ENCODE measurements at regions not wholly inside any gene's neighbourhood (a gene's known extent, or its start where the extent isn't known, plus 50 kb on each side); places are given as distances from the start of the nearest gene placed in this dataset.
"Not testable (repeated sequence)": the region's sequence is repeated elsewhere in the genome, so short reads cannot be mapped to it uniquely, and the experiment has no call there.

DNA sequence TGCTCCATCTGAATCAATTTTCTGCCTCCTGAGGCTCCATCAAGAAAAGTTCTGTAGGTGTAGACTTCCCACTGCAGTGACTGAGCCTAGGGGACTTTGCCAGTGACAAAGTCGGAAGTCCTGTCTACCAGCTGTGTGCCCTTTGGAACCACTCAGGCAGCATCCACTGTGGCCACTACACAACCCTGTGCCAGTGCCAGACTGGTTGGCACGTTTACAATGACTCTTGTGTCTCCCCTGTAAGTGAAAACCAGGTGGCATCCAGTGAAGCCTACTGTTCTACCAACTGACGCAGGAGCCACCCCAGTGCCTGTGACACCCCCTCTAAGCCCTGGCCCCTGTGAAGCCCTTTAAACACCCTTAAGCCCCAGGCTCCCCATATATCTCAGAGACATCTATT lies 132.1 kb upstream of the SERPINE2 start:
- intact Hi-C loops (cut with micrococcal nuclease; ENCODE audit: unreplicated experiment), result no loop called here

DNA sequence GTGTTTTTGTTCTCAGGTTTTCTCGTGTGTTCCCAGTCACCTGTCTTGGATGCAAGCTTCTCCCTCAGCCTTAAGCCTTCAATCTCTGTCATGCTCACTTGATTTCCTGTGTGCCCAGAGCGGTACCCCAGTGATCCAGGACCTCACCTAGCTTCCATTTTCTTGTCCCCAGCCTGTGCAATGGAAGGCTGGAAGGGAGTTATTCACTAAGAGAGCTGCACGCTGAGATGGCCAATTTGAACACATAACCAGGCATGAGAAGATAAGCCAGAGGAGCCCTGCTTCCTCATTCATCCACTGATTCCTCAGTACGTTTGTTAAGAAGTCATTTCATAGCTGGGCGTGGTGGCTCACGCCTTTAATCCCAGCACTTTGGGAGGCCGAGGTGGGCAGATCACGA lies 130.8 kb upstream of the SERPINE2 start:
- H3K27ac Mint-ChIP-seq (ENCODE audit: unreplicated experiment), result no peak overlapping the region

More for the DNA sequence above, 132.1 kb upstream of the SERPINE2 start:
- no peaks in the 10 kb centered on the region for H3K36me3 Mint-ChIP-seq (ENCODE audit: insufficient read depth, unreplicated experiment)
- H3K9me3 Mint-ChIP-seq (ENCODE audit: unreplicated experiment), result no peaks in the 10 kb centered on the region
- POLR2A ChIA-PET, result no interaction called here
- Histone ChIP-seq H3K9me3 (no peaks in the 10 kb centered on the region), H3K27me3 (replicated peaks; ENCODE audit: control insufficient read depth, insufficient read depth, low read length) (no peaks in the 10 kb centered on the region), H3K4me3 (ENCODE audit: low read depth, low read length) (no peak overlapping the region), H3K36me3 (ENCODE audit: control insufficient read depth, insufficient read depth, low read length) (no peaks in the 10 kb centered on the region), H3K4me1 (no peaks in the 10 kb centered on the region)
- H3K27ac Mint-ChIP-seq (ENCODE audit: unreplicated experiment), result no peak overlapping the region
- H3K4me3 Mint-ChIP-seq (ENCODE audit: unreplicated experiment), result no peak overlapping the region
- TF ChIP-seq, protein P1, sequence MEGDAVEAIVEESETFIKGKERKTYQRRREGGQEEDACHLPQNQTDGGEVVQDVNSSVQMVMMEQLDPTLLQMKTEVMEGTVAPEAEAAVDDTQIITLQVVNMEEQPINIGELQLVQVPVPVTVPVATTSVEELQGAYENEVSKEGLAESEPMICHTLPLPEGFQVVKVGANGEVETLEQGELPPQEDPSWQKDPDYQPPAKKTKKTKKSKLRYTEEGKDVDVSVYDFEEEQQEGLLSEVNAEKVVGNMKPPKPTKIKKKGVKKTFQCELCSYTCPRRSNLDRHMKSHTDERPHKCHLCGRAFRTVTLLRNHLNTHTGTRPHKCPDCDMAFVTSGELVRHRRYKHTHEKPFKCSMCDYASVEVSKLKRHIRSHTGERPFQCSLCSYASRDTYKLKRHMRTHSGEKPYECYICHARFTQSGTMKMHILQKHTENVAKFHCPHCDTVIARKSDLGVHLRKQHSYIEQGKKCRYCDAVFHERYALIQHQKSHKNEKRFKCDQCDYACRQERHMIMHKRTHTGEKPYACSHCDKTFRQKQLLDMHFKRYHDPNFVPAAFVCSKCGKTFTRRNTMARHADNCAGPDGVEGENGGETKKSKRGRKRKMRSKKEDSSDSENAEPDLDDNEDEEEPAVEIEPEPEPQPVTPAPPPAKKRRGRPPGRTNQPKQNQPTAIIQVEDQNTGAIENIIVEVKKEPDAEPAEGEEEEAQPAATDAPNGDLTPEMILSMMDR (IDR thresholded peaks at IDR 0.05; ENCODE audit: insufficient read depth in 1 of 2, low read depth in 1 of 2, low read length in 1 of 2, severe bottlenecking in 1 of 2, unreplicated experiment in 1 of 2), result no peak
- BruUV-seq (replicated peaks), result no TSS peak
- CTCF ChIA-PET, result no interaction called here
- no peak for DNase-seq
- no peaks in the 10 kb centered on the region for H3K4me1 Mint-ChIP-seq (ENCODE audit: low read depth, unreplicated experiment)
- peaks cover 7% of the 10 kb centered on the region for H3K27me3 Mint-ChIP-seq (ENCODE audit: insufficient read depth, unreplicated experiment)

DNA sequence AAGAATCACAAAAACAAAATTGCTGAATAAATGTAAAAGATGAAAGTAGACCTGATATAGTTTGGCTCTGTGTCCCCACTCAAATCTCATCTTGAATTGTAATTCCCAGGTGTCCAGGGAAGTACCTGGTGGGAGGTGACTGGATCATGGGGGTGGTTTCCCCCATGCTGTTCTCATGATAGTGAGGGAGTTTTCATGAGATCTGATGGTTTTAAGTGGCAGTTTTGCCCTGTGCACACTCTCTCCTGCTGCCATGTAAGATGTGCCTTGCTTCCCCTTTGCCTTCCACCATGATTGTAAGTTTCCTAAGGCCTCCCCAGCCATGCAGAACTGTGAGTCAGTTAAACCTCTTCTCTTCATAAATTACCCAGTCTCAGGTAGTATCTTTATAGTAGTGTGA lies 128.7 kb upstream of the SERPINE2 start:
- not testable (repeated sequence) for H3K4me3 Mint-ChIP-seq (ENCODE audit: unreplicated experiment); H3K9me3 ChIP-seq

More for the DNA sequence above, 130.8 kb upstream of the SERPINE2 start:
- no peaks in the 10 kb centered on the region for H3K36me3 Mint-ChIP-seq (ENCODE audit: insufficient read depth, unreplicated experiment)
- no peaks in the 10 kb centered on the region for H3K27me3 ChIP-seq (replicated peaks; ENCODE audit: control insufficient read depth, insufficient read depth, low read length)
- H3K9me3 Mint-ChIP-seq (ENCODE audit: unreplicated experiment), result no peaks in the 10 kb centered on the region
- H3K4me1 ChIP-seq, result no peaks in the 10 kb centered on the region
- no peak overlapping the region for H3K4me3 ChIP-seq (ENCODE audit: low read depth, low read length)
- H3K4me1 Mint-ChIP-seq (ENCODE audit: low read depth, unreplicated experiment), result no peaks in the 10 kb centered on the region
- no peak for DNase-seq
- no peak overlapping the region for H3K4me3 Mint-ChIP-seq (ENCODE audit: unreplicated experiment)
- H3K27me3 Mint-ChIP-seq (ENCODE audit: insufficient read depth, unreplicated experiment), result peaks cover 10% of the 10 kb centered on the region
- ChIA-PET CTCF (interaction anchor here (0.7 kb wide), 1 partner anchor 10 kb away, joined by 5 read pairs; no protein-coding TSS in a partner anchor), POLR2A (no interaction called here)
- H3K9me3 ChIP-seq, result no peaks in the 10 kb centered on the region
- intact Hi-C loops (cut with micrococcal nuclease; ENCODE audit: unreplicated experiment), result no loop called here
- TF ChIP-seq, protein P1 (IDR thresholded peaks at IDR 0.05; ENCODE audit: insufficient read depth in 1 of 2, low read depth in 1 of 2, low read length in 1 of 2, severe bottlenecking in 1 of 2, unreplicated experiment in 1 of 2), result no peak
- H3K36me3 ChIP-seq (ENCODE audit: control insufficient read depth, insufficient read depth, low read length), result no peaks in the 10 kb centered on the region
- no TSS peak for BruUV-seq (replicated peaks)

DNA sequence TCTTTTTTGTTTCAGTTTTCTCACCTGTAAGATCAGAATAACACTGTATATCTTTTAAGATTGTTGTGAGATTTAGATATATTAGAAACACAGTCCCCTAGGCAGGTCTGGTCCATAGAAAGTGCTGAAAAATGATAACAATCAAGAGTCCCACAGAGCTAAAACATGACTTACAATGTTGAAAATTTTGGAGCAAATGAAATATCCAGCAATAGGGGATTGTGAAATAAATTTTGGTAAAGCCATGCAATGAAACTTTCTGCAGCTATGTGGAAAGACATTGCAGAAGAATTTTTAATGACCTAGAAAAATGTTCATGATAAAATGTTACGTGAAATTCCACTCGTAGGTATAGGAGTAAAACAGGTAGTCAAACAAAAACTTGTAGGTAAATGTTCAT lies 127.6 kb upstream of the SERPINE2 start:
- Mint-ChIP-seq H3K36me3 (ENCODE audit: insufficient read depth, unreplicated experiment) (no peaks in the 10 kb centered on the region), H3K9me3 (ENCODE audit: unreplicated experiment) (no peaks in the 10 kb centered on the region), H3K27me3 (ENCODE audit: insufficient read depth, unreplicated experiment) (peaks cover 14% of the 10 kb centered on the region), H3K27ac (ENCODE audit: unreplicated experiment) (no peak overlapping the region), H3K4me3 (ENCODE audit: unreplicated experiment) (no peak overlapping the region), H3K4me1 (ENCODE audit: low read depth, unreplicated experiment) (no peaks in the 10 kb centered on the region)
- intact Hi-C loops (cut with micrococcal nuclease; ENCODE audit: unreplicated experiment), result no loop called here
- Histone ChIP-seq H3K9me3 (no peaks in the 10 kb centered on the region), H3K36me3 (ENCODE audit: control insufficient read depth, insufficient read depth, low read length) (no peaks in the 10 kb centered on the region), H3K4me3 (ENCODE audit: low read depth, low read length) (no peak overlapping the region), H3K27me3 (replicated peaks; ENCODE audit: control insufficient read depth, insufficient read depth, low read length) (no peaks in the 10 kb centered on the region), H3K4me1 (no peaks in the 10 kb centered on the region)
- TF ChIP-seq, protein P1 (IDR thresholded peaks at IDR 0.05; ENCODE audit: insufficient read depth in 1 of 2, low read depth in 1 of 2, low read length in 1 of 2, severe bottlenecking in 1 of 2, unreplicated experiment in 1 of 2), result no peak
- BruUV-seq (replicated peaks), result no TSS peak
- ChIA-PET CTCF (no interaction called here), POLR2A (no interaction called here)
- DNase-seq, result no peak

More for the DNA sequence above, 128.7 kb upstream of the SERPINE2 start:
- CTCF ChIA-PET; H3K4me1 ChIP-seq; H3K9me3 Mint-ChIP-seq (ENCODE audit: unreplicated experiment); H3K27me3 ChIP-seq (replicated peaks; ENCODE audit: control insufficient read depth, insufficient read depth, low read length); H3K4me3 ChIP-seq (ENCODE audit: low read depth, low read length); H3K36me3 Mint-ChIP-seq (ENCODE audit: insufficient read depth, unreplicated experiment); H3K36me3 ChIP-seq (ENCODE audit: control insufficient read depth, insufficient read depth, low read length); intact Hi-C loops (cut with micrococcal nuclease; ENCODE audit: unreplicated experiment); POLR2A ChIA-PET; BruUV-seq (replicated peaks); H3K4me1 Mint-ChIP-seq (ENCODE audit: low read depth, unreplicated experiment); H3K27ac Mint-ChIP-seq (ENCODE audit: unreplicated experiment); DNase-seq: not testable (repeated sequence)
- H3K27me3 Mint-ChIP-seq (ENCODE audit: insufficient read depth, unreplicated experiment), result peaks cover 16% of the 10 kb centered on the region

Data from Caco-2 (cell line).